Mesendoderm (in vitro differentiated cells): ENCODE measurements at regions not wholly inside any gene's neighbourhood (a gene's known extent, or its start where the extent isn't known, plus 50 kb on each side); places are given as distances from the start of the nearest gene placed in this dataset.
A peak's percentile ranks its signal among the peaks of the same experiment; 100 is the strongest.

ENCODE experiments used
- DNase-seq: peaks from one replicate; pipeline ENCODE4 v3.0.0; 2013
- H2AK5ac ChIP-seq: 2 replicates; pipeline ENCODE4 v1.6.1; 2013; ENCODE audit warnings: low read length, inconsistent platforms
- H2BK120ac ChIP-seq: 2 replicates; pipeline ENCODE4 v1.6.1; 2013; ENCODE audit warnings: low read depth, mild to moderate bottlenecking, low read length, moderate library complexity, mixed read lengths
- H2BK15ac ChIP-seq: replicated peaks from 2 replicates; pipeline ENCODE4 v1.6.1; 2013; ENCODE audit warnings: low read depth, mild to moderate bottlenecking, moderate library complexity
- H2BK5ac ChIP-seq: 2 replicates; pipeline ENCODE4 v1.6.1; 2013; ENCODE audit warnings: low read length, inconsistent platforms
- H3K18ac ChIP-seq: 2 replicates; pipeline ENCODE4 v1.6.1; 2013; ENCODE audit warnings: mild to moderate bottlenecking, low read length, mixed read lengths
- H3K23ac ChIP-seq: one replicate; pipeline ENCODE4 v1.6.1; 2013; ENCODE audit warnings: low read length
- H3K27ac ChIP-seq: 2 replicates; pipeline ENCODE4 v1.5.1; 2013; ENCODE audit warnings: low read depth, mild to moderate bottlenecking, inconsistent platforms, low read length, moderate library complexity
- H3K27me3 ChIP-seq: 2 replicates; pipeline ENCODE4 v1.6.1; 2013; ENCODE audit warnings: low read length, control low read depth, mild to moderate bottlenecking, inconsistent platforms; ENCODE audit not compliant: insufficient read depth, poor library complexity
- H3K36me3 ChIP-seq: 2 replicates; pipeline ENCODE4 v1.6.1; 2013; ENCODE audit warnings: low read length, inconsistent platforms; ENCODE audit not compliant: control insufficient read depth, insufficient read depth
- H3K4ac ChIP-seq: one replicate; pipeline ENCODE4 v1.6.1; 2013; ENCODE audit warnings: low read depth, mild to moderate bottlenecking, low read length, moderate library complexity
- H3K4me1 ChIP-seq: 2 replicates; pipeline ENCODE4 v1.6.1; 2013; ENCODE audit warnings: low read depth, low read length, inconsistent platforms; ENCODE audit not compliant: control insufficient read depth
- H3K4me2 ChIP-seq: 2 replicates; pipeline ENCODE4 v1.6.1; 2013; ENCODE audit warnings: low read length
- H3K4me3 ChIP-seq: 2 replicates; pipeline ENCODE4 v1.5.1; 2013; ENCODE audit warnings: mild to moderate bottlenecking, low read length
- H3K56ac ChIP-seq: one replicate; pipeline ENCODE4 v1.6.1; 2013; ENCODE audit warnings: low read length
- H3K79me1 ChIP-seq: 2 replicates; pipeline ENCODE4 v1.6.1; 2013; ENCODE audit warnings: low read length, inconsistent platforms
- H3K79me2 ChIP-seq: 2 replicates; pipeline ENCODE4 v1.6.1; 2013; ENCODE audit warnings: mild to moderate bottlenecking, low read length; ENCODE audit not compliant: control insufficient read depth, insufficient read depth
- H3K9ac ChIP-seq: 2 replicates; pipeline ENCODE4 v1.6.1; 2013; ENCODE audit warnings: low read length, inconsistent platforms
- H4K5ac ChIP-seq: one replicate; pipeline ENCODE4 v1.6.1; 2013; ENCODE audit warnings: low read length
- H4K8ac ChIP-seq: one replicate; pipeline ENCODE4 v1.6.1; 2013; ENCODE audit warnings: low read depth, mild to moderate bottlenecking, control low read depth, low read length, moderate library complexity
- WGBS: extraction: QIAGEN DNeasy Blood & Tissue Kit; methylation state at CpG from one replicate; pipeline ENCODE4 v1.1.7; 2013; ENCODE audit warnings: low lambda C conversion rate, missing lambda C conversion rate; ENCODE audit not compliant: insufficient coverage; ENCODE audit errors: extremely low coverage; 5-methylcytosine and 5-hydroxymethylcytosine counted together

GRCh38 chr9:86682240-86682639 is 265.1 kb downstream of the GAS1 start:
- WGBS = no CpG with 5 or more reads among the region's 8 CpGs
- no peak overlapping the region for H2BK5ac ChIP-seq
- no peak overlapping the region for H4K8ac ChIP-seq
- no peak overlapping the region for H2AK5ac ChIP-seq
- H3K18ac ChIP-seq = no peak overlapping the region
- no peaks in the 10 kb centered on the region for H3K79me2 ChIP-seq
- H3K4ac ChIP-seq = no peak overlapping the region
- no peak overlapping the region for H2BK15ac ChIP-seq
- H3K79me1 ChIP-seq = no peaks in the 10 kb centered on the region
- no peak for DNase-seq
- H3K27me3 ChIP-seq = no peaks in the 10 kb centered on the region
- H3K4me2 ChIP-seq = no peak overlapping the region
- no peak overlapping the region for H3K9ac ChIP-seq
- no peak overlapping the region for H4K5ac ChIP-seq
- no peaks in the 10 kb centered on the region for H3K36me3 ChIP-seq
- H3K23ac ChIP-seq = no peak overlapping the region
- no peak overlapping the region for H2BK120ac ChIP-seq
- no peak overlapping the region for H3K56ac ChIP-seq
- no peak overlapping the region for H3K4me3 ChIP-seq
- no peaks in the 10 kb centered on the region for H3K4me1 ChIP-seq
- H3K27ac ChIP-seq = no peak overlapping the region

- H3K23ac ChIP-seq = no peak overlapping the region
- H3K4ac ChIP-seq = no peak overlapping the region
- H3K18ac ChIP-seq = no peak overlapping the region
- WGBS = no CpG with 5 or more reads among the region's 2 CpGs
- no peak overlapping the region for H2BK5ac ChIP-seq
- no peaks in the 10 kb centered on the region for H3K79me1 ChIP-seq
- no peaks in the 10 kb centered on the region for H3K36me3 ChIP-seq
- H4K5ac ChIP-seq = no peak overlapping the region
- no peaks in the 10 kb centered on the region for H3K4me1 ChIP-seq
- H3K27ac ChIP-seq = no peak overlapping the region
- H4K8ac ChIP-seq = no peak overlapping the region
- no peak overlapping the region for H2BK120ac ChIP-seq
- no peak overlapping the region for H2AK5ac ChIP-seq
- no peak overlapping the region for H2BK15ac ChIP-seq
- H3K27me3 ChIP-seq = no peaks in the 10 kb centered on the region
- H3K9ac ChIP-seq = no peak overlapping the region
- no peak for DNase-seq
- no peak overlapping the region for H3K56ac ChIP-seq
- no peak overlapping the region for H3K4me3 ChIP-seq
- H3K79me2 ChIP-seq = no peaks in the 10 kb centered on the region
- no peak overlapping the region for H3K4me2 ChIP-seq
These were observed 267.4 kb downstream of the GAS1 start for GRCh38 chr9:86679909-86680308.

- no peak overlapping the region for H2AK5ac ChIP-seq
- no peaks in the 10 kb centered on the region for H3K4me1 ChIP-seq
- no peak overlapping the region for H4K5ac ChIP-seq
- no peaks in the 10 kb centered on the region for H3K79me1 ChIP-seq
- WGBS = no CpG with 5 or more reads among the region's 2 CpGs
- H2BK120ac ChIP-seq = no peak overlapping the region
- no peak overlapping the region for H3K23ac ChIP-seq
- H3K9ac ChIP-seq = no peak overlapping the region
- H3K4ac ChIP-seq = no peak overlapping the region
- H2BK15ac ChIP-seq = no peak overlapping the region
- H3K27me3 ChIP-seq = no peaks in the 10 kb centered on the region
- no peak overlapping the region for H3K18ac ChIP-seq
- peak; percentile 24 for DNase-seq
- H3K79me2 ChIP-seq = no peaks in the 10 kb centered on the region
- H2BK5ac ChIP-seq = no peak overlapping the region
- no peak overlapping the region for H3K56ac ChIP-seq
- H3K27ac ChIP-seq = no peak overlapping the region
- H3K4me3 ChIP-seq = no peak overlapping the region
- H3K36me3 ChIP-seq = no peaks in the 10 kb centered on the region
- H4K8ac ChIP-seq = no peak overlapping the region
- H3K4me2 ChIP-seq = no peak overlapping the region
These were observed 270.9 kb downstream of the GAS1 start for GRCh38 chr9:86676396-86676795.

- H4K8ac ChIP-seq = no peak overlapping the region
- H2BK5ac ChIP-seq = no peak overlapping the region
- no CpG with 5 or more reads among the region's 5 CpGs for WGBS
- H3K56ac ChIP-seq = no peak overlapping the region
- no peak overlapping the region for H3K4me3 ChIP-seq
- H3K18ac ChIP-seq = no peak overlapping the region
- DNase-seq = no peak
- no peak overlapping the region for H2BK120ac ChIP-seq
- no peak overlapping the region for H3K23ac ChIP-seq
- no peak overlapping the region for H3K27ac ChIP-seq
- no peaks in the 10 kb centered on the region for H3K4me1 ChIP-seq
- no peak overlapping the region for H3K4ac ChIP-seq
- H2BK15ac ChIP-seq = no peak overlapping the region
- H3K36me3 ChIP-seq = no peaks in the 10 kb centered on the region
- H3K79me2 ChIP-seq = no peaks in the 10 kb centered on the region
- no peak overlapping the region for H4K5ac ChIP-seq
- H2AK5ac ChIP-seq = no peak overlapping the region
- H3K79me1 ChIP-seq = no peaks in the 10 kb centered on the region
- no peaks in the 10 kb centered on the region for H3K27me3 ChIP-seq
- H3K9ac ChIP-seq = no peak overlapping the region
- no peak overlapping the region for H3K4me2 ChIP-seq
These were observed 271.5 kb downstream of the GAS1 start for GRCh38 chr9:86675805-86676204.

GRCh38 chr9:86674487-86674886 is 272.8 kb downstream of the GAS1 start:
- no peak overlapping the region for H3K4ac ChIP-seq
- H2BK5ac ChIP-seq = no peak overlapping the region
- no peak overlapping the region for H2BK120ac ChIP-seq
- no peak overlapping the region for H3K4me2 ChIP-seq
- no peak overlapping the region for H4K8ac ChIP-seq
- no peak overlapping the region for H2BK15ac ChIP-seq
- no peaks in the 10 kb centered on the region for H3K36me3 ChIP-seq
- no peaks in the 10 kb centered on the region for H3K79me1 ChIP-seq
- H3K4me3 ChIP-seq = no peak overlapping the region
- H3K23ac ChIP-seq = no peak overlapping the region
- no peak overlapping the region for H3K9ac ChIP-seq
- no peaks in the 10 kb centered on the region for H3K79me2 ChIP-seq
- H3K4me1 ChIP-seq = no peaks in the 10 kb centered on the region
- peak; percentile 10 for DNase-seq
- no peak overlapping the region for H4K5ac ChIP-seq
- no peak overlapping the region for H3K18ac ChIP-seq
- no CpG with 5 or more reads among the region's 2 CpGs for WGBS
- H3K56ac ChIP-seq = no peak overlapping the region
- no peaks in the 10 kb centered on the region for H3K27me3 ChIP-seq
- no peak overlapping the region for H2AK5ac ChIP-seq
- H3K27ac ChIP-seq = no peak overlapping the region

- Histone ChIP-seq H3K56ac (no peak overlapping the region), H3K23ac (no peak overlapping the region), H2BK15ac (no peak overlapping the region), H3K27me3 (no peaks in the 10 kb centered on the region), H3K4me2 (no peak overlapping the region), H3K4ac (no peak overlapping the region), H3K27ac (no peak overlapping the region), H2AK5ac (no peak overlapping the region), H3K18ac (no peak overlapping the region), H4K8ac (no peak overlapping the region), H3K36me3 (no peaks in the 10 kb centered on the region), H3K4me1 (no peaks in the 10 kb centered on the region), H3K79me1 (no peaks in the 10 kb centered on the region), H4K5ac (no peak overlapping the region), H2BK120ac (no peak overlapping the region), H3K4me3 (no peak overlapping the region), H3K9ac (no peak overlapping the region), H3K79me2 (no peaks in the 10 kb centered on the region), H2BK5ac (no peak overlapping the region)
- DNase-seq = no peak
- no CpG with 5 or more reads among the region's 2 CpGs for WGBS
These were observed 274.3 kb downstream of the GAS1 start for GRCh38 chr9:86672966-86673365.
